H7 (cell line): ENCODE measurements at regions not wholly inside any gene's neighbourhood (a gene's known extent, or its start where the extent isn't known, plus 50 kb on each side); places are given as distances from the start of the nearest gene placed in this dataset.
"Not testable (repeated sequence)": the region's sequence is repeated elsewhere in the genome, so short reads cannot be mapped to it uniquely, and the experiment has no call there.

Experiments
- DNase-seq: peaks from one replicate; pipeline ENCODE4 v3.0.0; 2012
- H3K27me3 ChIP-seq: 2 replicates; pipeline ENCODE4 v1.6.0; 2011; ENCODE audit warnings: mild to moderate bottlenecking, low read length; ENCODE audit not compliant: control insufficient read depth, insufficient read depth
- H3K36me3 ChIP-seq: replicated peaks from 2 replicates; pipeline ENCODE4 v1.5.1; 2011; ENCODE audit warnings: low read length; ENCODE audit not compliant: control insufficient read depth, insufficient read depth
- H3K4me3 ChIP-seq: 2 replicates; pipeline ENCODE4 v1.5.1; 2011; ENCODE audit warnings: low read depth, mild to moderate bottlenecking, control low read depth, low read length, moderate library complexity; ENCODE audit not compliant: insufficient read depth

GRCh38 chr18:51350081-51350480, 152.6 kb upstream of the MEX3C start:
- no peak for DNase-seq
- Histone ChIP-seq H3K27me3 (no peaks in the 10 kb centered on the region), H3K36me3 (no peaks in the 10 kb centered on the region), H3K4me3 (no peak overlapping the region)

GRCh38 chr18:51355841-51356240, 158.4 kb upstream of the MEX3C start:
- no peak for DNase-seq
- Histone ChIP-seq H3K27me3 (no peaks in the 10 kb centered on the region), H3K36me3 (no peaks in the 10 kb centered on the region)

GRCh38 chr18:51360301-51360700, 162.8 kb upstream of the MEX3C start:
- not testable (repeated sequence) for H3K4me3 ChIP-seq, H3K27me3 ChIP-seq, H3K36me3 ChIP-seq, DNase-seq

More at GRCh38 chr18:51355841-51356240, 158.4 kb upstream of the MEX3C start:
- no peak overlapping the region for H3K4me3 ChIP-seq

GRCh38 chr18:51361130-51361860, 163.8 kb upstream of the MEX3C start:
- Histone ChIP-seq H3K36me3 (no peaks in the 10 kb centered on the region), H3K4me3 (no peak overlapping the region), H3K27me3 (no peaks in the 10 kb centered on the region)
- DNase-seq = no peak

- DNase-seq = no peak
- no peaks in the 10 kb centered on the region for H3K27me3 ChIP-seq
- H3K4me3 ChIP-seq = no peak overlapping the region
- H3K36me3 ChIP-seq = no peaks in the 10 kb centered on the region
Observed at GRCh38 chr18:51363384-51363783, 165.9 kb upstream of the MEX3C start.

GRCh38 chr18:51370996-51371395, 173.5 kb upstream of the MEX3C start:
- no peak overlapping the region for H3K4me3 ChIP-seq
- H3K27me3 ChIP-seq = no peaks in the 10 kb centered on the region
- no peaks in the 10 kb centered on the region for H3K36me3 ChIP-seq
- no peak for DNase-seq

GRCh38 chr18:51371929-51372328, 174.4 kb upstream of the MEX3C start:
- no peaks in the 10 kb centered on the region for H3K36me3 ChIP-seq
- no peak for DNase-seq
- H3K27me3 ChIP-seq = no peaks in the 10 kb centered on the region
- no peak overlapping the region for H3K4me3 ChIP-seq

GRCh38 chr18:51382081-51382480, 184.6 kb upstream of the MEX3C start:
- Histone ChIP-seq H3K27me3 (no peaks in the 10 kb centered on the region), H3K4me3 (no peak overlapping the region)
- DNase-seq = no peak

GRCh38 chr18:51383116-51383515, 185.6 kb upstream of the MEX3C start:
- no peak overlapping the region for H3K4me3 ChIP-seq
- DNase-seq = no peak
- no peaks in the 10 kb centered on the region for H3K36me3 ChIP-seq
- no peaks in the 10 kb centered on the region for H3K27me3 ChIP-seq

More at GRCh38 chr18:51382081-51382480, 184.6 kb upstream of the MEX3C start:
- no peaks in the 10 kb centered on the region for H3K36me3 ChIP-seq

GRCh38 chr18:51383711-51384110, 186.2 kb upstream of the MEX3C start:
- Histone ChIP-seq H3K27me3 (no peaks in the 10 kb centered on the region), H3K4me3 (no peak overlapping the region), H3K36me3 (no peaks in the 10 kb centered on the region)
- DNase-seq = no peak

GRCh38 chr18:51385270-51385669, 187.8 kb upstream of the MEX3C start:
- no peaks in the 10 kb centered on the region for H3K36me3 ChIP-seq
- H3K27me3 ChIP-seq = no peaks in the 10 kb centered on the region
- no peak for DNase-seq
- no peak overlapping the region for H3K4me3 ChIP-seq

- no peak overlapping the region for H3K4me3 ChIP-seq
- no peaks in the 10 kb centered on the region for H3K36me3 ChIP-seq
- no peak for DNase-seq
- H3K27me3 ChIP-seq = no peaks in the 10 kb centered on the region
Observed at GRCh38 chr18:51390702-51391101, 193.2 kb upstream of the MEX3C start.

GRCh38 chr18:51391215-51391614, 193.7 kb upstream of the MEX3C start:
- Histone ChIP-seq H3K27me3 (no peaks in the 10 kb centered on the region), H3K4me3 (no peak overlapping the region), H3K36me3 (no peaks in the 10 kb centered on the region)
- no peak for DNase-seq

- Histone ChIP-seq H3K27me3 (no peaks in the 10 kb centered on the region), H3K36me3 (no peaks in the 10 kb centered on the region), H3K4me3 (no peak overlapping the region)
- DNase-seq = no peak
Observed at GRCh38 chr18:51391731-51392130, 194.2 kb upstream of the MEX3C start.

- no peak for DNase-seq
- H3K4me3 ChIP-seq = no peak overlapping the region
- H3K27me3 ChIP-seq = no peaks in the 10 kb centered on the region
- H3K36me3 ChIP-seq = no peaks in the 10 kb centered on the region
Observed at GRCh38 chr18:51397347-51397962, 200.0 kb upstream of the MEX3C start.
